HG02870 (cell line): ENCODE measurements at regions not wholly inside any gene's neighbourhood (a gene's known extent, or its start where the extent isn't known, plus 50 kb on each side); places are given as distances from the start of the nearest gene placed in this dataset.

Experiments
- ATAC-seq: cut with Tn5 transposase; IDR thresholded peaks from one replicate; pipeline ENCODE4 v1.9.1; 2021; ENCODE audit warnings: mild to moderate bottlenecking, moderate library complexity; ENCODE audit not compliant: unreplicated experiment

GRCh38 chr5:125002727-125003598, 256.5 kb upstream of the ZNF608 start:
- no peak for ATAC-seq

DNA sequence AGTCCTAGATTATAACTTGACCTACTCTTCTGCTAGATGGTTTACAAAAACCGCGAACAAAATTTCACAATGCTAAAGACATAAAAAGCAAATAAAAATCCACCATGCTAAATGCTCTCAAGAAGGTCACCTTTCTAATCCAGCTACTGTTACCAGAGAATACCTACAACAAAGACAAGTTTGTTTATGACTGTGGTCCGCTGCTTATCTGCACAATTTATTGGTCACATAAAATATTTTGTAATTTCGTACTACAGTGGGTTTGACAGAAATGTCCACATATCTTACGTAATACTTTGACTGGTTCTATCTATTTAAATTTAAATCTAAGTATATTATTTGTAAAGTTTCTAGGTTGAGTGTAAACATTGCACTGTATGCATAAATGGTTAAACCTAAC, 257.6 kb upstream of the ZNF608 start:
- ATAC-seq = no peak

DNA sequence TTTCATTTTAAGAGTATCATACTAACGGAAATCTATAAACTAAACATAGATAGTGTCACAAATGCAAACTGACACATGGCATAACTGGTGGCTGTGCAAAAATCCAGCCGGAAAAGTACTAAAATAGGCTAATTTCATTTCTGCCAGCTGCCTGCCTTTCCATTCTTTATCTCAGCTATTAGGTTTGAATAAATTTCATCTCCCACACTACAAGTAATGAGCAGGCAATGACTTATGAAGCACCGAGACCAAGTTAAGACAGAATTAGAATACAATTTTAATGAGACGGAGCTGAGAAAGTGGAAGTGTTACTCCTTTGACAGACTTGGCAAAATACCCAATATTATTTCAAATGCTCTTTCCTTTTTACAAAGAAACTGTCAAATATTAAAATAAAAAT, 258.8 kb upstream of the ZNF608 start:
- ATAC-seq = peak; percentile 34

GRCh38 chr5:125006011-125006685, 259.7 kb upstream of the ZNF608 start:
- ATAC-seq = peak; percentile 56

- no peak for ATAC-seq
Observed at GRCh38 chr5:125010356-125010755, 263.9 kb upstream of the ZNF608 start.

DNA sequence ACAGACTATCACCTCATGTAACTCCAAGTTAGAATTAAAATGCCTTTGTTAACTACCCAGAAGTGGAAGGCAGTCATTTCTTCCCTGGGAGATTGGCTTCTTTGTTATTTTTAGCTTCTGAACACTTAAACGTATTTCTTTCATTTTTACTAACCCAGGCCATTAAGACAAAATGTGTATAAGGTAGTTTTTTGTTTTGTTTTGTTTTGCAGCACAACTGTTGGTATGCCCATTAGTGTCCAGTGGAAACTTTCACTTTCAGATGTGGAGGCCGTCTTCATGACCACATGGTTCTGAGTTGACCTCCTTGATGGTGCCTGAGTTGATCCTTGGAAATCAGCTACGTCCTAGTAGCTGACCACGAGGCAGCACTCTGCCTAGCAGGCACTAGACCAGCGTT, 264.6 kb upstream of the ZNF608 start:
- peak; percentile 73 for ATAC-seq

DNA sequence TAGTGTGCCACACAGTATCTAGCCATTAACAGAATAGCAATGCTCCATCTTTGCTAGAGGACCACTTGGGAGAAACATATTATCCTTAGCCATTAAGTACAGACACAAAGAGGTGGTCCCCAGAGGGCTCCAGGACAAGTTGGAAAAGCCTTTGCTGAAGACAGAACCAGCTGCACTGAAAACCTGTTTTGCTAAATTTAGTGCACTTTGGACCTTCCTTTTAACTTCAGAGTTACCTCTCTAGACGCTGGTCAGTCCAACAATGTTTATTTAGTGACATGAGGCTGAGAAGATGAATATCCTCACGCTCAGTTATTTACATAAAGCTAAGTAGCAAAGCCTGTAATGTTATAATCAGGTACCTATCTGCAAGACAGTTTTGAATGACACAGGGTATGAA, 265.0 kb upstream of the ZNF608 start:
- no peak for ATAC-seq

- no peak for ATAC-seq
Observed at GRCh38 chr5:125011947-125012346, 265.5 kb upstream of the ZNF608 start.

DNA sequence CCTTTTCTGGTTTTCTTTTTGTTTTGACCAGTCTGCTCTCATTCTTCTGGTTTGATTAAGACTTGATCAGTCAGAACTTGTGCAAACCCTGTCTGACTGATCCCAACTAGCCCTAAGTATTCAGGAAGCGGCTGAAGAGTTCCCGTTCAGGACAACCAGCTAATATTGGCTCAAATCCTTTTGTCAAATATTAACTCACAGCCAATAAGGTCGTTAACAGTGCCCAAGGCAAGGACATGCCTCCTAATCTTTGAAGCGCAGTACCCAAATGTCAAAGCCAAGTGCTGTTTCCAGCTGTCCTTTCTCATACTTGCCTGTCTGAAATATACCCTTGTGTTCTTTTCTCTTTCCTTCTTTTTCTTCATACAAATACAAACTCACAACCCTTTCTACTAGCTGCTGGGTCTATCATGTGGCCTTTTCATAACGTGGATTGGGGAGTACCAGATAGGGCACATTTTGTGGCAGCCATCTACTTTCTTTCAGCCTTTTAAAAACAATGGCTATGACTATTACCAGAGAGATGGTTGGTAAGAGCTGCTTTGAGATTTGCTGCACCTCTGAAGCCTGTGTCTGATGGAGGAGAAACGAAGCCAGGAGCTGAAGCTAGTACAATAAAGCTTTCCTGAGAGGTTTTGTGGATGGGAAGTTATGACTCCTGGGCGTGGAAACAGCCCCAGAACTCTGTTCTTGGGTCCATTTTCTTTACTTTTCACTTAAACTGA, 266.4 kb upstream of the ZNF608 start:
- no peak for ATAC-seq

- no peak for ATAC-seq
Observed at GRCh38 chr5:125014202-125014601, 267.8 kb upstream of the ZNF608 start.

GRCh38 chr5:125017796-125018195, 271.4 kb upstream of the ZNF608 start:
- no peak for ATAC-seq

GRCh38 chr5:125023673-125024072, 277.2 kb upstream of the ZNF608 start:
- ATAC-seq = no peak

DNA sequence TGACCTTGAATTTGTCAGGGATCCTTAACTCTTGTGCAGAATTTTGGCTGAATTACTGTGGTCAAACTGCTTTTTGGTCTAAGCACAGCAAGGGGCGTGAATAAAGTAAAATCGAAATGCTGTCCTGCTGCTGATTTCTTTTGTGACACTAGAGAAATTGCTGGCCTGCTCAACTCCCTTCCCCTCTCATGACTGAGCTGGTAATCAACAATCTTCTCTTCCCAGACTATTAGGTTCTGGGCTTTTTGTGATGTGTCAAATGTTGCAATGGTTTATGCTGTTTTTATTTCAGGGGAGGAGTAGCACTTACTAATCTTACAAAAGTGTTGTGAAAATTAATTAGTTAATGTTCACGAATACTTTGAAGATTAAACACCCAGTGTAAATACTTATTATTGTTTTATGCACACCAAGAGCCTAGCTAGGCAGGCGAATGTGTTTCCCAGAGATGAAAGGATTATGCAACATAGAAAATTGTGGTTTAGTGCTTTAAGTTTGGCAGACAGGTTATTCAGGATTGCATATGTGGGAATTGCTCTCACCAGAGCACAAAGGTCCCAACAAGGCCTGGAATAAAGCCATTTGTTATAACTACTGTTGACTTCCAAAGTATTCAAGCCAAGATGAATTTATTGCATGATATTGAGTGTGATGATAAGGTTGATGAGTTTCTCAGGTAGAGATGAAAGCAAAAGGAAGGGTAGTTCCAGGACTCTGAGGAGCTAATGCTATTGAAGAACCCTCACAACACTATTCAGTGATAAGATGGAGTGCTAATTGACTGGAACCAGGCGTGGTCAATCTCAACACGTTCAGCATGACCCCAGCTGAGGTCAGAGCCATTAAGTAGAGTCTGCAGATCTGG, 280.7 kb upstream of the ZNF608 start:
- no peak for ATAC-seq

GRCh38 chr5:125032286-125032685, 285.8 kb upstream of the ZNF608 start:
- no peak for ATAC-seq

DNA sequence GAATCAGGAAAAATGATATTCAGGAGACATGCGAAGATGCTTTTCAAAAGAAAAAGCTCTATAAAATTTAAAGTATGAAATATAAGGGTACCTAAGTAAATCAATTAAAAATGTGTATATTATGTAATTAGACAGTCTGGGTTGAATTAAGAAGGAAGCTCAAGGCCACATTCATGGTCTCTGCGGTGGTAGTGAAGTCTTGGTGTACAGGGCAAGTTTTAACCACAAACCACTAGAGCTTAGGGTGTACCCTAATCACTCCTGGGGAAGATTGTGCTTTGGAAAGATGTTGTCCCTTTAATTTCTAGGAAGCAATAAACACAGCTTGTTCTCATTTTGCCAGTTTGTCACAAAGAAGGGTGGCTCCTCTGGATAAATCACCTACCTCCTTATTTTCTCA, 287.2 kb upstream of the ZNF608 start:
- no peak for ATAC-seq

- no peak for ATAC-seq
Observed at GRCh38 chr5:125034331-125034730, 287.9 kb upstream of the ZNF608 start.

- ATAC-seq = no peak
Observed at GRCh38 chr5:125036494-125036893, 290.1 kb upstream of the ZNF608 start.

GRCh38 chr5:125037020-125037419, 290.6 kb upstream of the ZNF608 start:
- ATAC-seq = no peak

DNA sequence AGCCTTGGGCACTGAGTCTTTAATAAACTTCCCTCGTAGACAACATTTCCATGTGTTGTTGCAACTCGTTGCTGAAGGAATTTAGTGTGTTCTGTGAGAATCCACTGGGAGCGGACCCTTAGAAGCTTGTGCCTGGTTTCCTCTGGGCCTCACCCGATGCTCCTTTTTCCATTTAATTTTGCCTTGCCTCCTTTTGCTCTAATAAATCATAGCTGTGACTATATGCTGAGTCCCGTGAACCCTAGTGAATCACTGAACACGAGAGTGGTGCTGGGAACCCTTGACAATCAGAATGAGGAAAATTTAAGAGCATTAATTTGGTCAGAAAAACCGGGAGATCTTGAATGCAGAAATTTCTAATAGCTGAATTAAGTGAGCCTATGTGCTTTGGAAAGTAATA, 291.1 kb upstream of the ZNF608 start:
- ATAC-seq = no peak

- no peak for ATAC-seq
Observed at GRCh38 chr5:125038477-125038876, 292.0 kb upstream of the ZNF608 start.

DNA sequence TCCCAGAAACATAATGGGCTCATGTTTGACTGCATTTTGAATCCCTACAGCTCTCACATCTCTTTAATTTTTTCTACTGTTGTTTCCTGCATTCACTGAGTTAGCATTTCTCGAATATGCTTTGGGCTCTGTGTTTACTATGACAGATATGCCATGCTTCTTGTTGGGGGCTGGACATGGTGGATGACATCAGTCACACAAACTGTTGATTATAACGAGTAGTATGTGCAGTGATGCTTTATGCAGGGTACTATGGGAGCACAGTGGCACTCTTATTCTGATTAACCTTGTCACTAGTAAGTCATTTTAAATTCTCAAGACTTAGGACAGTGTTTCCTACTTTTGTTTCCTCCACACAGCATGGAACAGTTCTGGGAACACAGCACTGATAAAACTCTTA, 295.4 kb upstream of the ZNF608 start:
- no peak for ATAC-seq
